SK-N-SH (cell line): ENCODE measurements at regions not wholly inside any gene's neighbourhood (a gene's known extent, or its start where the extent isn't known, plus 50 kb on each side); places are given as distances from the start of the nearest gene placed in this dataset.

Source experiments
- CTCF ChIA-PET: fragments of 300-600, 350-600 bp; formaldehyde crosslinking; extraction: SDS; loops from one replicate; lab custom pipeline; 2021; lab: Yijun Ruan, JAX
- POLR2A ChIA-PET: fragments of 350-600 bp; sonication (Branson Sonifier 250); formaldehyde crosslinking; extraction: SDS; loops from one replicate; lab custom pipeline; 2020; ENCODE audit warnings: antibody characterized with exemption, inconsistent platforms; lab: Yijun Ruan, JAX
- DNase-seq: peaks from one replicate; pipeline ENCODE4 v3.0.0; 2012
- H2AFZ ChIP-seq: fragments of 200-600 bp; sonication (generic); 2 replicates; pipeline ENCODE4 v1.8.1; 2016; ENCODE audit warnings: antibody characterized with exemption, mild to moderate bottlenecking, low read depth
- H3F3A ChIP-seq: fragments of 200-600 bp; sonication (generic); replicated peaks from 2 replicates; pipeline ENCODE3; 2016; ENCODE audit warnings: antibody characterized with exemption, mild to moderate bottlenecking; ENCODE audit not compliant: insufficient read depth
- H3K27ac ChIP-seq, 2 experiments: fragments of 200-500 bp in 1 of 2; fragments of 200-600 bp in 1 of 2; sonication (Bioruptor generic) in 1 of 2; sonication (generic), shearing (Covaris generic) in 1 of 2; 2 replicates each; pipeline versions ENCODE4 v1.5.1 to v1.6.1; 2014 to 2016; ENCODE audit warnings: low read depth in 2 of 2, inconsistent platforms in 1 of 2, low read length in 1 of 2, mild to moderate bottlenecking in 1 of 2, mixed read lengths in 1 of 2
- H3K27me3 ChIP-seq: fragments of 200-600 bp; sonication (generic), shearing (Covaris generic); 2 replicates; pipeline ENCODE4 v1.6.1; 2016; ENCODE audit warnings: mixed run types; ENCODE audit not compliant: insufficient read depth
- H3K36me3 ChIP-seq, 2 experiments: fragments of 200-500 bp in 1 of 2; fragments of 200-600 bp in 1 of 2; sonication (Bioruptor generic) in 1 of 2; sonication (generic) in 1 of 2; replicated peaks in 1 of 2; 2 replicates each; pipeline versions ENCODE3 to v1.5.1; 2014 to 2016; ENCODE audit warnings: low read length in 1 of 2, mild to moderate bottlenecking in 1 of 2; ENCODE audit not compliant: insufficient read depth in 2 of 2, control insufficient read depth in 1 of 2
- H3K4me1 ChIP-seq, 2 experiments: fragments of 200-500 bp in 1 of 2; fragments of 200-600 bp in 1 of 2; sonication (Bioruptor generic) in 1 of 2; sonication (generic), shearing (Covaris generic) in 1 of 2; 2 replicates each; pipeline versions ENCODE4 v1.5.1 to v1.6.1; 2014 to 2016; ENCODE audit warnings: low read depth in 1 of 2, low read length in 1 of 2, mixed run types in 1 of 2; ENCODE audit not compliant: insufficient read depth in 2 of 2, control insufficient read depth in 1 of 2
- H3K4me2 ChIP-seq: fragments of 200-600 bp; sonication (generic), shearing (Covaris generic); 2 replicates; pipeline ENCODE4 v1.6.1; 2017; ENCODE audit warnings: mixed run types
- H3K4me3 ChIP-seq, 2 experiments: fragments of 200-500 bp in 1 of 2; fragments of 200-600 bp in 1 of 2; sonication (Bioruptor generic) in 1 of 2; sonication (generic), shearing (Covaris generic) in 1 of 2; 2 replicates each; pipeline versions ENCODE4 v1.5.1 to v1.8.1; 2014 to 2016; ENCODE audit warnings: low read depth in 2 of 2, inconsistent platforms in 1 of 2, low read length in 1 of 2, mild to moderate bottlenecking in 1 of 2, mixed read lengths in 1 of 2, moderate library complexity in 1 of 2
- H3K79me2 ChIP-seq: fragments of 200-600 bp; sonication (generic); 2 replicates; pipeline ENCODE4 v1.8.1; 2017; ENCODE audit warnings: mild to moderate bottlenecking; ENCODE audit not compliant: insufficient read depth
- H3K9ac ChIP-seq: fragments of 200-600 bp; sonication (generic); 2 replicates; pipeline ENCODE4 v1.6.1; 2017; ENCODE audit warnings: mixed run types
- H3K9me2 ChIP-seq: fragments of 200-600 bp; sonication (generic); 2 replicates; pipeline ENCODE4 v1.6.1; 2017; ENCODE audit warnings: mixed run types
- H3K9me3 ChIP-seq: fragments of 200-600 bp; sonication (generic); 2 replicates; pipeline ENCODE4 v1.6.1; 2017; ENCODE audit warnings: mixed run types, mild to moderate bottlenecking, moderate library complexity
- H4K20me1 ChIP-seq: fragments of 200-600 bp; sonication (generic); 2 replicates; pipeline ENCODE4 v1.6.1; 2017; ENCODE audit warnings: mild to moderate bottlenecking, mixed run types; ENCODE audit not compliant: insufficient read depth
- CHD2 ChIP-seq: fragments of 150-350 bp; IDR thresholded peaks from 2 replicates; pipeline ENCODE4 v1.6.1; 2018; ENCODE audit warnings: low read length; ENCODE audit not compliant: partially characterized antibody
- CTCF ChIP-seq: fragments of 200-600 bp; sonication (generic); IDR thresholded peaks from 2 replicates; pipeline ENCODE4 v1.6.1; 2017; ENCODE audit warnings: antibody characterized with exemption, mild to moderate bottlenecking, moderate library complexity
- EZH2phosphoT487 ChIP-seq: fragments of 200-600 bp; sonication (generic); IDR thresholded peaks from 2 replicates; pipeline ENCODE4 v1.6.1; 2017; ENCODE audit warnings: low read depth, mixed run types, mild to moderate bottlenecking, antibody characterized with exemption, moderate library complexity, borderline replicate concordance
- FOXM1 ChIP-seq: IDR thresholded peaks from 2 replicates; pipeline ENCODE4 v1.4.0; 2012; ENCODE audit warnings: low read depth, mild to moderate bottlenecking
- MAX ChIP-seq: IDR thresholded peaks from 2 replicates; pipeline ENCODE4 v1.4.0; 2012; ENCODE audit warnings: low read depth
- NFIC ChIP-seq: IDR thresholded peaks from 2 replicates; pipeline ENCODE4 v1.4.0; 2012; ENCODE audit warnings: borderline replicate concordance
- POLR2AphosphoS5 ChIP-seq: IDR thresholded peaks from 2 replicates; pipeline ENCODE4 v1.6.1; 2012; ENCODE audit warnings: low read depth, low read length
- REST ChIP-seq: IDR thresholded peaks from 2 replicates; pipeline ENCODE4 v1.6.1; 2012; ENCODE audit warnings: mild to moderate bottlenecking, low read depth, low read length, moderate library complexity
- SIN3A ChIP-seq: IDR thresholded peaks from 2 replicates; pipeline ENCODE4 v1.6.1; 2012; ENCODE audit warnings: low read depth, mild to moderate bottlenecking, low read length, moderate library complexity, borderline replicate concordance
- TAF1 ChIP-seq: IDR thresholded peaks from 2 replicates; pipeline ENCODE4 v1.6.1; 2012; ENCODE audit warnings: low read depth, mild to moderate bottlenecking, low read length, moderate library complexity, borderline replicate concordance
- WGBS: methylation state at CpG from one replicate; pipeline ENCODE4 v1.1.6; 2017; ENCODE audit warnings: low lambda C conversion rate; 5-methylcytosine and 5-hydroxymethylcytosine counted together

GRCh38 chr5:125424402-125425141, 678.1 kb upstream of the ZNF608 start:
- ChIA-PET POLR2A (interaction anchor here (0.8 kb wide), 1 partner anchor 8 kb away, joined by 3 read pairs; no protein-coding TSS in a partner anchor), CTCF (no interaction called here)
- TF ChIP-seq TAF1 (no peak), REST (peak; percentile 81)
- Histone ChIP-seq H3K9me3 (no peaks in the 10 kb centered on the region), H2AFZ (no peak overlapping the region), H3K79me2 (no peaks in the 10 kb centered on the region), H3K9ac (no peak overlapping the region), H3K27ac (no peak overlapping the region), H3K36me3 (peaks cover 0 to 5% of the 10 kb centered on the region in 2 experiments), H3K4me3 (no peak overlapping the region), H3K4me2 (no peak overlapping the region), H4K20me1 (no peaks in the 10 kb centered on the region), H3K9me2 (no peaks in the 10 kb centered on the region), H3K27me3 (no peaks in the 10 kb centered on the region), H3K4me1 (peaks cover 0 to 12% of the 10 kb centered on the region in 2 experiments; a peak in 2 of 4 replicates), H3F3A (no peaks in the 10 kb centered on the region)
- no peak for DNase-seq
- WGBS, result 66% methylated on average over 6 of the region's 6 CpGs

GRCh38 chr5:125429498-125429897, 683.1 kb upstream of the ZNF608 start:
- Histone ChIP-seq H2AFZ (no peak overlapping the region), H3K9me2 (no peaks in the 10 kb centered on the region), H3F3A (no peaks in the 10 kb centered on the region), H3K9ac (no peak overlapping the region), H4K20me1 (no peaks in the 10 kb centered on the region), H3K4me2 (no peak overlapping the region), H3K9me3 (no peaks in the 10 kb centered on the region), H3K4me3 (no peak overlapping the region), H3K27me3 (no peaks in the 10 kb centered on the region), H3K27ac (no peak overlapping the region)
- ChIA-PET CTCF (no interaction called here), POLR2A (no interaction called here)
- WGBS, result 70% methylated on average over 1 of the region's 1 CpG
- TF ChIP-seq FOXM1 (no peak), NFIC (no peak), MAX (no peak), SIN3A (no peak), CHD2 (no peak), POLR2AphosphoS5 (no peak), EZH2phosphoT487 (no peak), CTCF (no peak)
- TF ChIP-seq, all 33 proteins: peak for 0
- no peak for DNase-seq
- no peaks in the 10 kb centered on the region for H3K79me2 ChIP-seq
- H3K36me3 ChIP-seq, result peaks cover 0 to 5% of the 10 kb centered on the region in 2 experiments
- peaks cover 0 to 9% of the 10 kb centered on the region in 2 experiments; a peak in 1 of 4 replicates for H3K4me1 ChIP-seq
